DOHH2 (cell line): ENCODE measurements at regions not wholly inside any gene's neighbourhood (a gene's known extent, or its start where the extent isn't known, plus 50 kb on each side); places are given as distances from the start of the nearest gene placed in this dataset.

Source experiments
- H3F3A ChIP-seq: fragments of 200-600 bp; sonication (generic), shearing (Covaris generic); 2 replicates; pipeline ENCODE4 v1.6.0; 2016; ENCODE audit warnings: antibody characterized with exemption, mild to moderate bottlenecking; ENCODE audit not compliant: control insufficient read depth, insufficient read depth
- H3K27ac ChIP-seq: fragments of 200-600 bp; sonication (generic); 2 replicates; pipeline ENCODE4 v1.5.1; 2014; ENCODE audit warnings: low read depth, mild to moderate bottlenecking, low read length, moderate library complexity
- H3K27me3 ChIP-seq: fragments of 200-600 bp; sonication (generic); 2 replicates; pipeline ENCODE4 v1.6.1; 2014; ENCODE audit warnings: mild to moderate bottlenecking, low read length, mixed read lengths; ENCODE audit not compliant: control insufficient read depth
- H3K36me3 ChIP-seq: fragments of 200-600 bp; sonication (generic); 2 replicates; pipeline ENCODE4 v1.6.1; 2014; ENCODE audit warnings: mild to moderate bottlenecking, low read length, moderate library complexity, mixed read lengths; ENCODE audit not compliant: control insufficient read depth
- H3K4me1 ChIP-seq: fragments of 200-600 bp; sonication (generic); 2 replicates; pipeline ENCODE4 v1.6.1; 2014; ENCODE audit warnings: mild to moderate bottlenecking, low read length, mixed read lengths; ENCODE audit not compliant: control insufficient read depth
- H3K4me2 ChIP-seq: fragments of 200-600 bp; sonication (generic); 2 replicates; pipeline ENCODE4 v1.6.0; 2014; ENCODE audit warnings: mild to moderate bottlenecking, low read length, moderate library complexity
- H3K4me3 ChIP-seq: fragments of 200-600 bp; sonication (generic); 2 replicates; pipeline ENCODE4 v1.5.1; 2014; ENCODE audit warnings: mild to moderate bottlenecking, low read length, mixed read lengths
- H3K79me2 ChIP-seq: fragments of 200-600 bp; sonication (generic); 2 replicates; pipeline ENCODE4 v1.6.1; 2014; ENCODE audit warnings: mild to moderate bottlenecking, low read length, mixed read lengths; ENCODE audit not compliant: control insufficient read depth
- H3K9me2 ChIP-seq: fragments of 200-600 bp; sonication (generic); replicated peaks from 2 replicates; pipeline ENCODE4 v1.6.1; 2014; ENCODE audit warnings: mild to moderate bottlenecking, low read length, mixed read lengths; ENCODE audit not compliant: control insufficient read depth
- H3K9me3 ChIP-seq: fragments of 200-600 bp; sonication (generic); 2 replicates; pipeline ENCODE4 v1.6.1; 2014; ENCODE audit warnings: antibody characterized with exemption, low read length, mixed read lengths; ENCODE audit not compliant: control insufficient read depth, insufficient read depth
- H4K20me1 ChIP-seq: fragments of 200-600 bp; sonication (generic); 2 replicates; pipeline ENCODE4 v1.6.0; 2014; ENCODE audit warnings: low read depth, mild to moderate bottlenecking, antibody characterized with exemption, low read length, moderate library complexity; ENCODE audit not compliant: control insufficient read depth, insufficient read depth
- CTCF ChIP-seq: fragments of 200-600 bp; sonication (generic); IDR thresholded peaks from one replicate; pipeline ENCODE4 v1.5.1; 2014; ENCODE audit warnings: antibody characterized with exemption, mild to moderate bottlenecking, low read depth, low read length; ENCODE audit not compliant: poor library complexity, severe bottlenecking
- EZH2phosphoT487 ChIP-seq: fragments of 200-600 bp; sonication (generic); IDR thresholded peaks from 2 replicates; pipeline ENCODE4 v1.6.1; 2017; ENCODE audit warnings: borderline replicate concordance, mild to moderate bottlenecking, antibody characterized with exemption, low read length, moderate library complexity, mixed read lengths

- Histone ChIP-seq H3K4me3 (no peak overlapping the region), H4K20me1 (no peaks in the 10 kb centered on the region), H3K9me3 (no peaks in the 10 kb centered on the region), H3K9me2 (no peaks in the 10 kb centered on the region), H3F3A (no peaks in the 10 kb centered on the region), H3K27ac (no peak overlapping the region), H3K79me2 (no peaks in the 10 kb centered on the region), H3K4me1 (no peaks in the 10 kb centered on the region), H3K27me3 (peaks cover 11% of the 10 kb centered on the region), H3K4me2 (no peak overlapping the region), H3K36me3 (no peaks in the 10 kb centered on the region)
- TF ChIP-seq EZH2phosphoT487 (no peak), CTCF (no peak)
Measured at GRCh38 chr2:65636813-65637483, 204.5 kb upstream of the SPRED2 start.

GRCh38 chr2:65636024-65636423, 203.6 kb upstream of the SPRED2 start:
- H3K27me3 ChIP-seq, result peaks cover 11% of the 10 kb centered on the region
- H3F3A ChIP-seq, result no peaks in the 10 kb centered on the region
- no peaks in the 10 kb centered on the region for H3K9me3 ChIP-seq
- H3K27ac ChIP-seq, result no peak overlapping the region
- no peaks in the 10 kb centered on the region for H3K36me3 ChIP-seq
- H3K4me3 ChIP-seq, result no peak overlapping the region
- no peaks in the 10 kb centered on the region for H3K4me1 ChIP-seq
- H3K79me2 ChIP-seq, result no peaks in the 10 kb centered on the region
- TF ChIP-seq CTCF, result no peak
- H4K20me1 ChIP-seq, result no peaks in the 10 kb centered on the region
- no peak overlapping the region for H3K4me2 ChIP-seq
- H3K9me2 ChIP-seq, result no peaks in the 10 kb centered on the region

GRCh38 chr2:65634304-65634703, 201.9 kb upstream of the SPRED2 start:
- H3K4me3 ChIP-seq, result no peak overlapping the region
- no peak overlapping the region for H3K4me2 ChIP-seq
- no peak overlapping the region for H3K27ac ChIP-seq
- no peaks in the 10 kb centered on the region for H3K36me3 ChIP-seq
- no peaks in the 10 kb centered on the region for H3K9me2 ChIP-seq
- no peaks in the 10 kb centered on the region for H4K20me1 ChIP-seq
- H3K9me3 ChIP-seq, result no peaks in the 10 kb centered on the region
- H3K4me1 ChIP-seq, result no peaks in the 10 kb centered on the region
- peaks cover 11% of the 10 kb centered on the region for H3K27me3 ChIP-seq
- no peaks in the 10 kb centered on the region for H3F3A ChIP-seq
- TF ChIP-seq CTCF (no peak), EZH2phosphoT487 (no peak)
- H3K79me2 ChIP-seq, result no peaks in the 10 kb centered on the region
